Mesodermal cell (in vitro differentiated cells): ENCODE measurements at regions not wholly inside any gene's neighbourhood (a gene's known extent, or its start where the extent isn't known, plus 50 kb on each side); places are given as distances from the start of the nearest gene placed in this dataset.

Experiments
- H3K27ac ChIP-seq: 2 replicates; pipeline ENCODE4 v1.7.0; 2013; ENCODE audit warnings: mild to moderate bottlenecking, low read depth, low read length, moderate library complexity; ENCODE audit not compliant: severe bottlenecking
- H3K36me3 ChIP-seq: 2 replicates; pipeline ENCODE4 v1.7.1; 2013; ENCODE audit warnings: mild to moderate bottlenecking, low read length, moderate library complexity; ENCODE audit not compliant: control insufficient read depth, insufficient read depth
- H3K4me1 ChIP-seq: one replicate; pipeline ENCODE4 v1.7.1; 2013; ENCODE audit warnings: mild to moderate bottlenecking, low read length; ENCODE audit not compliant: insufficient read depth, control insufficient read depth, poor library complexity, severe bottlenecking
- H3K4me3 ChIP-seq: 2 replicates; pipeline ENCODE4 v1.7.0; 2013; ENCODE audit warnings: low read length, control low read depth, mild to moderate bottlenecking; ENCODE audit not compliant: insufficient read depth, poor library complexity, severe bottlenecking; ENCODE audit errors: extremely low read depth
- H3K9me3 ChIP-seq: 2 replicates; pipeline ENCODE4 v1.7.1; 2013; ENCODE audit warnings: mild to moderate bottlenecking, low read length, moderate library complexity; ENCODE audit not compliant: control insufficient read depth
- WGBS, 2 experiments: methylation state at CpG; one replicate each; pipeline ENCODE4 v1.1.5; 2013; ENCODE audit warnings: missing lambda C conversion rate in 2 of 2; ENCODE audit not compliant: insufficient coverage in 2 of 2; 5-methylcytosine and 5-hydroxymethylcytosine counted together

DNA sequence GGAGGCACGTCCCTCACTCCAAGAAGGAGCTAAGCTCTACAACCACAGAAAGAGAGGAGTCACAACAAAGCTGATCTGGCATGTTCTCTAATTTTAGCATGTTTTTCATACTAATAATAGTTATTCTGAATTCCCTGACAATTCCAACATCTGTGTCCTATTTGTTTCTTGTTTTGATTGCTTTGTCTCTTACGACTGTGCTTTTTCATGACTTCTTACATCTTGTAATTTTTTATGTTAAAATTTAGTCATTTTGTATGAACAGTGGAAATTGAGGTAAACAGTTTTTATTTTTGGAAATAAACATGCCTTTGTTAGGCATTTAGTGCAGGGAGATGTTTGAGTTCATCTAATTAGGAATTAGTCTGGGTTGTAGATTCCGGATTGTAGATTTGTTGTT lies 668.1 kb upstream of the EDIL3 start:
- Histone ChIP-seq H3K27ac (no peak overlapping the region), H3K4me1 (no peaks in the 10 kb centered on the region), H3K4me3 (no peak overlapping the region), H3K9me3 (no peaks in the 10 kb centered on the region), H3K36me3 (no peaks in the 10 kb centered on the region)
- 80 to 83% methylated on average over 1 of the region's 3 CpGs for WGBS, 2 experiments

- WGBS, 2 experiments = 60 to 76% methylated on average over 1 to 3 of the region's 8 CpGs
- Histone ChIP-seq H3K4me1 (no peaks in the 10 kb centered on the region), H3K9me3 (peaks cover 4% of the 10 kb centered on the region), H3K4me3 (no peak overlapping the region), H3K27ac (no peak overlapping the region), H3K36me3 (no peaks in the 10 kb centered on the region)
Observed at GRCh38 chr5:85069659-85070640, 685.3 kb upstream of the EDIL3 start.

- Histone ChIP-seq H3K4me1 (no peaks in the 10 kb centered on the region), H3K4me3 (no peak overlapping the region), H3K36me3 (no peaks in the 10 kb centered on the region), H3K27ac (no peak overlapping the region), H3K9me3 (no peaks in the 10 kb centered on the region)
Observed at GRCh38 chr5:85077581-85077980, 692.9 kb upstream of the EDIL3 start.

GRCh38 chr5:85096421-85096820 lies 711.7 kb upstream of the EDIL3 start:
- 100% methylated on average over 1 of the region's 2 CpGs for WGBS, 2 experiments
- no peaks in the 10 kb centered on the region for H3K9me3 ChIP-seq
- H3K27ac ChIP-seq = no peak overlapping the region
- H3K36me3 ChIP-seq = no peaks in the 10 kb centered on the region
- no peak overlapping the region for H3K4me3 ChIP-seq
- H3K4me1 ChIP-seq = no peaks in the 10 kb centered on the region

GRCh38 chr5:85108471-85108870 lies 723.8 kb upstream of the EDIL3 start:
- no peak overlapping the region for H3K27ac ChIP-seq
- H3K9me3 ChIP-seq = no peaks in the 10 kb centered on the region
- no peaks in the 10 kb centered on the region for H3K36me3 ChIP-seq
- H3K4me3 ChIP-seq = no peak overlapping the region
- no peaks in the 10 kb centered on the region for H3K4me1 ChIP-seq
- WGBS, 2 experiments = no CpG with 5 or more reads among the region's 1 CpG

- Histone ChIP-seq H3K4me3 (no peak overlapping the region), H3K36me3 (no peaks in the 10 kb centered on the region), H3K4me1 (no peaks in the 10 kb centered on the region), H3K27ac (no peak overlapping the region), H3K9me3 (no peaks in the 10 kb centered on the region)
- 100% methylated on average over 1 of the region's 1 CpG; no CpG with 5 or more reads in 1 of the 2 experiments for WGBS, 2 experiments
Observed at GRCh38 chr5:85109616-85110015, 724.9 kb upstream of the EDIL3 start.

DNA sequence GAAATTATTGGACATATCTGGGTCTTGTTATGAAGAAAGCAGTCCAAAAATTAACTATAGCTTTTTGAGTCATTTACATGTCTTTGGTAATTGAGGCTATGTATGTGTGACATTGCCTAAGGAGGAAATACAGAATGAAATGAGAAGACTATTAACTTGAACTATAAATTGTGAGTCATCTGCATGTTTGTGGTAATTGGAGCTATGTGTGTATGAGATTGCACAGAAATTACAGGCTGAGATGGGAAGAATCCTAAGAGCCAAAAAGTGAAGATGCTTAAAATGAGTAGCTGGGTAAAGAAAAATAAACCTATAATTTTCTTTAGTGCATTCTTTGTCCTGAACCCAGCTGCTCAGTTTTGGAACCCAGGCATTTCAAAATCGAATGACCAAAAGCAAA lies 747.6 kb upstream of the EDIL3 start:
- H3K4me1 ChIP-seq = no peaks in the 10 kb centered on the region
- no peaks in the 10 kb centered on the region for H3K36me3 ChIP-seq
- no peak overlapping the region for H3K27ac ChIP-seq
- H3K4me3 ChIP-seq = no peak overlapping the region
- no CpG with 5 or more reads among the region's 1 CpG for WGBS, 2 experiments
- no peaks in the 10 kb centered on the region for H3K9me3 ChIP-seq

DNA sequence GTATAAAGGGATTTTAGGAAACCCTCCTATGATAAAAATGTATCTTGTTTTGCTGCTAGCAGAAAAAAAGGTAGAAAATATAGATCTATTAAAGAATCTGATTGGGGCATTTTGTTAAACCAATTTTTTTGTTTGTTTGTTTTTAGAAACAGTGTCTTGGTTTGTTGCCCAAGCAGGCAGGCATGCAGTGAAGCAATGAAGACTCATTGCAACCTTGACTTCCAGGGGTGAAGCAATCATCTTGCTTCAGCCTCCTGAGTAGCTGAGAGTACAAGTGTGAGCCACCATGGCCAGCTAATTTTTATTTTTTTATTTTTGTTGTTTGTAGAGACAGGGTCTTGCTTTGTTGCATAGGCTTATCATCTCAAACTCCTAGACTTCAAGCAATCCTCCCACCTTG lies 755.8 kb upstream of the EDIL3 start:
- H3K4me3 ChIP-seq = no peak overlapping the region
- no peaks in the 10 kb centered on the region for H3K36me3 ChIP-seq
- no peaks in the 10 kb centered on the region for H3K4me1 ChIP-seq
- no peaks in the 10 kb centered on the region for H3K9me3 ChIP-seq
- no peak overlapping the region for H3K27ac ChIP-seq

DNA sequence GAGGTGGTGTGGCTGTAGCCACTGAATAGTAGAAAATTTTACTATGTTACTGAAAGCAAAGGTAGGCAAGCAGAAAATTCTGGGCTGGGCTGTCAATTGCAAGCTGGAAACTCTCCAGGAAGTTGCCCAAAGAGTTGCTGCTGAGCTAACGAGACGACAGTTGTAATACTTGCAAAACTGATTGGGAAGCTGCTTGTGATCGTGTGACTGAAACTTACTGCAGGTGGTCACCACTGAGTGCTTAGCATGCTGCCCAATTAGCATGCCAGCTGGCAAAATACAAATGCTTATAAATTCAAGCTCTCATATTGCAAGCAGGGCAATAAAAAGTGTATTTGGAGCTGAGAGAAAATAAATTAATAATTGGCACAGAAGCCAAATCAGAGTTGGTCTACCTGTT lies 758.5 kb upstream of the EDIL3 start:
- no peak overlapping the region for H3K4me3 ChIP-seq
- H3K27ac ChIP-seq = no peak overlapping the region
- WGBS, 2 experiments = 59 to 72% methylated on average over 3 of the region's 3 CpGs
- no peaks in the 10 kb centered on the region for H3K4me1 ChIP-seq
- H3K9me3 ChIP-seq = no peaks in the 10 kb centered on the region
- no peaks in the 10 kb centered on the region for H3K36me3 ChIP-seq

GRCh38 chr5:85148701-85149100 lies 764.0 kb upstream of the EDIL3 start:
- WGBS, 2 experiments = 57% methylated on average over 1 of the region's 2 CpGs; no CpG with 5 or more reads in 1 of the 2 experiments
- Histone ChIP-seq H3K27ac (no peak overlapping the region), H3K4me1 (no peaks in the 10 kb centered on the region)

DNA sequence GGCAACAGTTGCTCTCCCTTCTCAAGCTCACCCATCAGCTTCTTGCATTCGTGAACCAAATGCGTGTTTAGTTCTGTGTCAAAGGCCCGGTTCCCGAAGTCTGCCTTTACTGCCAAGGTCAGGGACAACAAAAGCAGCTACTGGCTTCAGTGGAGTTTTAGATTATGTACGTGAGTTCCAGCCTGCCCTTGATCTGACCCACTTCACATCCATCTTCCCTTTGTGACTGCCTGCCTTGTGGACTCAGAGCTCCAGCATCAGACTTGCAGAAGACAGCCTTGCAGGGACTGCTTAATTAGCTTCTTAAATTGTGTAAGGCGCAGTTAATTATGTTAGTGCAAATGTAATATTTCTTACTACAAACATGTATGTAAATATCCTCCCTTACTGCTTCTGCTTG lies 774.7 kb upstream of the EDIL3 start:
- 71 to 100% methylated on average over 3 to 4 of the region's 6 CpGs for WGBS, 2 experiments
- no peaks in the 10 kb centered on the region for H3K36me3 ChIP-seq
- no peaks in the 10 kb centered on the region for H3K4me1 ChIP-seq
- no peak overlapping the region for H3K4me3 ChIP-seq
- H3K27ac ChIP-seq = no peak overlapping the region
- H3K9me3 ChIP-seq = no peaks in the 10 kb centered on the region

More at GRCh38 chr5:85148701-85149100, 764.0 kb upstream of the EDIL3 start:
- Histone ChIP-seq H3K9me3 (no peaks in the 10 kb centered on the region), H3K36me3 (no peaks in the 10 kb centered on the region), H3K4me3 (no peak overlapping the region)
